ENCODE measurements at regions not wholly inside any gene's neighbourhood (a gene's known extent, or its start where the extent isn't known, plus 50 kb on each side); places are given as distances from the start of the nearest gene placed in this dataset.

DNA sequence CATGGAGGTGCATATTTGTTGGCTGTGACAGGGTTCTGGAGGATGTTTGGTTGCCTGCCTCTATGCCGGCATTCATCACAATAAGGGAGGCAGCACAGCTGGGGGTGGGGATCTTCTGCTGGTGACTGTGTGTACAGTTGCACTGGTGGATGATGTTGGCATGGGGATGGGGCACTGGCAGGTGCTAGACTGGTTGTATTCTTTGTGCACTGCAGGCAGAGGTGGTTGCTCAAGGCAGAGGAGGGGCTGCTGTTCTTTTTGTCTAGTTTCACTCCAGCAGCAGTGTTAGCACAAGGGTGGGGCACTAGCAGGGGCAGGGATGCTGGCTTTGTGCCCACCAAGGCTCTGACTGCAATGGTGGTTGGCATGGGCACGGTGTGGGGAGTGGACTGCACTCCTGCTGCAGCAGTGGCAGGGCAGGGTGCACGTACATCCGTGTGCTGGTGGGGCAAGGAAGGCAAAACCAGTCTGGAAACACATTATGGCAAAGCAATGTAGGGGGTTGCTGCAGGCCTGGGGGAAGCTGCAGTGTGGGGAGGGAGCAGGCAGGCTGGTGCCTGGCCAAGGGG, 69.3 kb downstream of the ISOC1 start:
- no peaks in the 10 kb centered on the region for H3K4me1 ChIP-seq (ENCODE audit: insufficient read depth, insufficient read length)
- DNase-seq (ENCODE audit: low read depth, low spot score) = no peak
- H3K36me3 ChIP-seq (ENCODE audit: insufficient read depth, insufficient read length, low read length) = no peaks in the 10 kb centered on the region
- H3K4me3 ChIP-seq (ENCODE audit: insufficient read length, low read depth) = no peak overlapping the region
- no peaks in the 10 kb centered on the region for H3K27me3 ChIP-seq (ENCODE audit: insufficient read depth, insufficient read length)
- TF ChIP-seq ZNF274 (IDR thresholded peaks at IDR 0.05; ENCODE audit: low read depth, low read length) (no peak), YY1 (IDR thresholded peaks at IDR 0.05; ENCODE audit: insufficient read depth, insufficient read length) (no peak), SUZ12 (IDR thresholded peaks at IDR 0.05; ENCODE audit: extremely low read depth, insufficient read depth, insufficient read length) (no peak)
- no peak overlapping the region for H3K9ac ChIP-seq (ENCODE audit: insufficient read length, low read depth)
- no peaks in the 10 kb centered on the region for H3K9me3 ChIP-seq (ENCODE audit: insufficient read depth, low read length)

GRCh38 chr5:129170050-129170449, 75.5 kb downstream of the ISOC1 start:
- Histone ChIP-seq H3K27me3 (ENCODE audit: insufficient read depth, insufficient read length) (no peaks in the 10 kb centered on the region), H3K9ac (ENCODE audit: insufficient read length, low read depth) (no peak overlapping the region), H3K36me3 (ENCODE audit: insufficient read depth, insufficient read length, low read length) (no peaks in the 10 kb centered on the region), H3K9me3 (ENCODE audit: insufficient read depth, low read length) (no peaks in the 10 kb centered on the region), H3K4me3 (ENCODE audit: insufficient read length, low read depth) (no peak overlapping the region), H3K4me1 (ENCODE audit: insufficient read depth, insufficient read length) (no peaks in the 10 kb centered on the region)
- DNase-seq (ENCODE audit: low read depth, low spot score) = no peak
- TF ChIP-seq ZNF274 (IDR thresholded peaks at IDR 0.05; ENCODE audit: low read depth, low read length) = no peak
- no peak for TF ChIP-seq SUZ12 (IDR thresholded peaks at IDR 0.05; ENCODE audit: extremely low read depth, insufficient read depth, insufficient read length)
- no peak for TF ChIP-seq YY1 (IDR thresholded peaks at IDR 0.05; ENCODE audit: insufficient read depth, insufficient read length)

GRCh38 chr5:129171194-129171944, 76.8 kb downstream of the ISOC1 start:
- no peaks in the 10 kb centered on the region for H3K9me3 ChIP-seq (ENCODE audit: insufficient read depth, low read length)
- no peak overlapping the region for H3K9ac ChIP-seq (ENCODE audit: insufficient read length, low read depth)
- no peak overlapping the region for H3K4me3 ChIP-seq (ENCODE audit: insufficient read length, low read depth)
- DNase-seq (ENCODE audit: low read depth, low spot score) = no peak
- TF ChIP-seq ZNF274 (IDR thresholded peaks at IDR 0.05; ENCODE audit: low read depth, low read length) = no peak
- TF ChIP-seq SUZ12 (IDR thresholded peaks at IDR 0.05; ENCODE audit: extremely low read depth, insufficient read depth, insufficient read length) = no peak
- TF ChIP-seq YY1 (IDR thresholded peaks at IDR 0.05; ENCODE audit: insufficient read depth, insufficient read length) = no peak
- H3K27me3 ChIP-seq (ENCODE audit: insufficient read depth, insufficient read length) = no peaks in the 10 kb centered on the region
- no peaks in the 10 kb centered on the region for H3K4me1 ChIP-seq (ENCODE audit: insufficient read depth, insufficient read length)
- no peaks in the 10 kb centered on the region for H3K36me3 ChIP-seq (ENCODE audit: insufficient read depth, insufficient read length, low read length)

DNA sequence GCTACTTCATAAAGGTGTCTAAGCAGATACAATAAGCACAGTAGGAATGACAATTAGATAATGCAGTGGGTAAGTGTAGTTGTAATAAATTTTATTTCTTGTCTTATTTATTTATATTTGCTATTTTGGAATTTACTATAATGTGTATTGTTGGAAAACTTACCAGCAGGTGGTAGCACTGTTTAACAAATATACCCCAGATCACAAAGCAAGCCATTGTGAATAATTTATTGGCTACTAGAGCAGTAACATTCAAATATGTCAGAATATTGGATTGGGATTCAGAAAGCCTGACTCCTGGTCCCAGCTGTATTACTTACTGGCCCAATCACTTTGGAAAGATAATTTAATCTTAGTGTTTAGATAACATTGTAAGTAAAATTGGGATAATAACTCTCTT, 78.0 kb downstream of the ISOC1 start:
- Histone ChIP-seq H3K9me3 (ENCODE audit: insufficient read depth, low read length) (no peaks in the 10 kb centered on the region), H3K4me3 (ENCODE audit: insufficient read length, low read depth) (no peak overlapping the region), H3K9ac (ENCODE audit: insufficient read length, low read depth) (no peak overlapping the region), H3K36me3 (ENCODE audit: insufficient read depth, insufficient read length, low read length) (no peaks in the 10 kb centered on the region), H3K4me1 (ENCODE audit: insufficient read depth, insufficient read length) (no peaks in the 10 kb centered on the region), H3K27me3 (ENCODE audit: insufficient read depth, insufficient read length) (no peaks in the 10 kb centered on the region)
- no peak for DNase-seq (ENCODE audit: low read depth, low spot score)
- TF ChIP-seq ZNF274 (IDR thresholded peaks at IDR 0.05; ENCODE audit: low read depth, low read length) (no peak), YY1 (IDR thresholded peaks at IDR 0.05; ENCODE audit: insufficient read depth, insufficient read length) (no peak), SUZ12 (IDR thresholded peaks at IDR 0.05; ENCODE audit: extremely low read depth, insufficient read depth, insufficient read length) (no peak)

DNA sequence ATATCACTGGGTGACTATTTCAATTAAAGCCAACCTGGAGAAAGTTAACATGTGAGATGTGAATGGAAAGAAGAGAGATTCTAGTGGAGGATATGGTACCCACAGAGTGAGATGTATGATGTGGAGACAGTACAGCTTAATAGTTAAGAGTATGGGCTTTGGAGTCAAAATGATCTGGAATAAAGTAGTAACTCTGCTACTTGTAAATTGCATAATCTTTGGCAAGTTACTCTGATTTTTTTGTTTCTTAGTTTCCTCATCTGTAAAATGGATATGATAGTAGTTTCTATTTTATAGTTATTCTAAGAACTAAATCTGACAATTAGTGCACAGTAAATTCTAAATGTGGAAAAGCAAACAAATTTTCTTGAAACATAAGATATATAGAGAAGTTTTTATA, 79.2 kb downstream of the ISOC1 start:
- DNase-seq (ENCODE audit: low read depth, low spot score) = no peak

DNA sequence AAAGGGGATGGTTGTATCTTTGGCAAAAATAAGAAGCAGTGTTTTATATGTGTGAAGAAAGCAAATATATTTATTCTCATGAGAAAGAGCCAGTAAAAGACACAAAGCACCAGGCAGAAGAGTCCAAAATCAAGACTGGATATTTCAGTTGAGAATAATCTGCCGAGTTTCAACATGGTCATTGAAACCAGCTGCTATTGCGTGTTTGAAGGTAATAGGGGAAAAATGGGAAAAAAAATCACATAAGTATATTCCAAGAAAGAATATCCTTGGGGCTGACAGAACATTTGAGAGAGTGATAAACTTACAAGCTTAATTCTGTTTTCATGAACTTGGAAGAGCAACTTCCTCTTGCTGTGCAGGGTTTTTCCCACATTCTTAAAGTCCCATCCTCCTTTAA, 79.9 kb downstream of the ISOC1 start:
- no peak for DNase-seq (ENCODE audit: low read depth, low spot score)
- no peaks in the 10 kb centered on the region for H3K4me1 ChIP-seq (ENCODE audit: insufficient read depth, insufficient read length)
- no peaks in the 10 kb centered on the region for H3K9me3 ChIP-seq (ENCODE audit: insufficient read depth, low read length)
- no peak for TF ChIP-seq SUZ12 (IDR thresholded peaks at IDR 0.05; ENCODE audit: extremely low read depth, insufficient read depth, insufficient read length)
- no peak for TF ChIP-seq YY1 (IDR thresholded peaks at IDR 0.05; ENCODE audit: insufficient read depth, insufficient read length)
- TF ChIP-seq ZNF274 (IDR thresholded peaks at IDR 0.05; ENCODE audit: low read depth, low read length) = no peak
- H3K36me3 ChIP-seq (ENCODE audit: insufficient read depth, insufficient read length, low read length) = no peaks in the 10 kb centered on the region
- no peak overlapping the region for H3K9ac ChIP-seq (ENCODE audit: insufficient read length, low read depth)
- no peaks in the 10 kb centered on the region for H3K27me3 ChIP-seq (ENCODE audit: insufficient read depth, insufficient read length)
- no peak overlapping the region for H3K4me3 ChIP-seq (ENCODE audit: insufficient read length, low read depth)

More for the DNA sequence above, 79.2 kb downstream of the ISOC1 start:
- H3K27me3 ChIP-seq (ENCODE audit: insufficient read depth, insufficient read length) = no peaks in the 10 kb centered on the region
- no peaks in the 10 kb centered on the region for H3K9me3 ChIP-seq (ENCODE audit: insufficient read depth, low read length)
- H3K4me1 ChIP-seq (ENCODE audit: insufficient read depth, insufficient read length) = no peaks in the 10 kb centered on the region
- H3K9ac ChIP-seq (ENCODE audit: insufficient read length, low read depth) = no peak overlapping the region
- H3K36me3 ChIP-seq (ENCODE audit: insufficient read depth, insufficient read length, low read length) = no peaks in the 10 kb centered on the region
- H3K4me3 ChIP-seq (ENCODE audit: insufficient read length, low read depth) = no peak overlapping the region
- TF ChIP-seq YY1 (IDR thresholded peaks at IDR 0.05; ENCODE audit: insufficient read depth, insufficient read length) (no peak), SUZ12 (IDR thresholded peaks at IDR 0.05; ENCODE audit: extremely low read depth, insufficient read depth, insufficient read length) (no peak), ZNF274 (IDR thresholded peaks at IDR 0.05; ENCODE audit: low read depth, low read length) (no peak)

- Histone ChIP-seq H3K36me3 (ENCODE audit: insufficient read depth, insufficient read length, low read length) (no peaks in the 10 kb centered on the region), H3K9ac (ENCODE audit: insufficient read length, low read depth) (no peak overlapping the region), H3K27me3 (ENCODE audit: insufficient read depth, insufficient read length) (no peaks in the 10 kb centered on the region), H3K4me3 (ENCODE audit: insufficient read length, low read depth) (no peak overlapping the region), H3K4me1 (ENCODE audit: insufficient read depth, insufficient read length) (no peaks in the 10 kb centered on the region), H3K9me3 (ENCODE audit: insufficient read depth, low read length) (no peaks in the 10 kb centered on the region)
- no peak for TF ChIP-seq SUZ12 (IDR thresholded peaks at IDR 0.05; ENCODE audit: extremely low read depth, insufficient read depth, insufficient read length)
- no peak for TF ChIP-seq ZNF274 (IDR thresholded peaks at IDR 0.05; ENCODE audit: low read depth, low read length)
- no peak for TF ChIP-seq YY1 (IDR thresholded peaks at IDR 0.05; ENCODE audit: insufficient read depth, insufficient read length)
- no peak for DNase-seq (ENCODE audit: low read depth, low spot score)
Measured at GRCh38 chr5:129177451-129177850, 82.9 kb downstream of the ISOC1 start.
